Heart right ventricle (tissue), 16 donors: ENCODE measurements at regions not wholly inside any gene's neighbourhood (a gene's known extent, or its start where the extent isn't known, plus 50 kb on each side); places are given as distances from the start of the nearest gene placed in this dataset.

ENCODE experiments used
- ATAC-seq, 8 donors: fragments of 200-7000 bp; cut with Tn5 transposase; one replicate each; pipeline ENCODE4 v1.9.1; 2020; ENCODE audit warnings: mild to moderate bottlenecking in 8 of 8, moderate library complexity in 8 of 8, moderate number of reproducible peaks in 1 of 8
- DNase-seq, 2 donors: peaks; one replicate each; pipeline ENCODE4 v3.0.0-alpha.2; 2020
- H3K27ac ChIP-seq, 10 donors: fragments of 200-600 bp; sonication (generic) in 2 of 10; one replicate each; pipeline versions ENCODE4 v1.5.0 to v1.8.0; 2020 to 2022; ENCODE audit warnings: mild to moderate bottlenecking in 3 of 10
- H3K27me3 ChIP-seq, 7 donors: fragments of 200-600 bp; one replicate each; pipeline ENCODE4 v1.8.0; 2021 to 2022; ENCODE audit warnings: mild to moderate bottlenecking in 2 of 7
- H3K36me3 ChIP-seq, 9 donors: fragments of 200-600 bp; sonication (generic) in 1 of 9; one replicate each; pipeline versions ENCODE4 v1.5.0 to v1.8.0; 2020 to 2022; ENCODE audit warnings: mild to moderate bottlenecking in 2 of 9
- H3K4me1 ChIP-seq, 9 donors: fragments of 200-600 bp; sonication (generic) in 1 of 9; one replicate each; pipeline versions ENCODE4 v1.5.0 to v1.8.0; 2020 to 2022; ENCODE audit warnings: mild to moderate bottlenecking in 4 of 9
- H3K4me3 ChIP-seq, 10 donors: fragments of 200-600 bp; sonication (generic) in 2 of 10; one replicate each; pipeline versions ENCODE4 v1.5.0 to v1.8.0; 2020 to 2022; ENCODE audit warnings: mild to moderate bottlenecking in 7 of 10, moderate library complexity in 2 of 10
- H3K9me3 ChIP-seq, 11 donors: fragments of 200-600 bp in 10 of 11; sonication (generic) in 2 of 11; one replicate each; pipeline versions ENCODE4 v1.5.0 to v1.8.0; 2013 to 2022; ENCODE audit warnings: mild to moderate bottlenecking in 2 of 11, control low read depth in 1 of 11, moderate library complexity in 1 of 11
- CTCF ChIP-seq, 9 donors: fragments of 200-600 bp; sonication (generic) in 2 of 9; IDR thresholded peaks; one replicate each; pipeline versions ENCODE4 v1.5.0 to v1.8.0; 2021 to 2022; ENCODE audit warnings: antibody characterized with exemption in 9 of 9, mild to moderate bottlenecking in 5 of 9, moderate library complexity in 1 of 9
- WGBS, 2 donors: extraction: QIAGEN DNeasy Blood & Tissue Kit; methylation state at CpG; one replicate each; pipeline ENCODE4 v1.1.7; 2013; ENCODE audit warnings: inconsistent platforms in 1 of 2; 5-methylcytosine and 5-hydroxymethylcytosine counted together
- intact Hi-C, 10 donors: fragments of 100-400 bp; cut with DNase I; formaldehyde crosslinking; loops; one replicate each; pipeline versions ENCODE4 v1.11.1 to v1.14.2; 2022
- donor health status: Arrhythmogenic right ventricular cardiomyopathy.
- donor health status: ischemic (EF 13 %, LVEDD 7.1; RV severe dilation, severe dysfunction).
- donor health status: healthy with polysubstance abuse.
- donor health status: DM: no; HTN: yes; CAD: no.
- donor health status: DM: no; HTN: no; CAD: no.
- donor health status: ischemic (EF 25% LVEDD 6.9; RV normal size, moderate dysfunction).
- donor health status: ischemic (EF 25% LVEDD 5.7; RV mildly dilated, moderate dysfunction).
- donor health status: healthy.
- donor health status: DM: yes; HTN: yes; CAD: no.
- donor health status: Ischemic cardiomyopathy.
- donor health status: ischemic (EF 35%, LVEDD 5.7; RV mildly dilated, moderate dysfunction).
- donor health status: nonischemic (EF 11% LVEDD 7.7; RV severe dilation, severe dysfunction).
- donor health status: DM: yes; HTN: yes; CAD: no.
- donor health status: PGD.
- donor health status: ischemic (EF 29% LVEDD 5.4; RV normal size, mild dysfunction).
- donor health status: nonischemic (EF 23%, LVEDD 6.1; RV moderate dilation, normal function).

- no peaks in the 10 kb centered on the region for H3K4me1 ChIP-seq
- TF ChIP-seq CTCF (IDR thresholded peaks at IDR 0.05) = no peak
- WGBS, 2 donors = 71 to 77% methylated on average over 7 of the region's 7 CpGs
Observed at GRCh38 chrX:25548811-25549210, 533.0 kb upstream of the ARX start.

GRCh38 chrX:25555521-25555920, 539.8 kb upstream of the ARX start:
- H3K36me3 ChIP-seq = no peaks in the 10 kb centered on the region
- no peaks in the 10 kb centered on the region for H3K27me3 ChIP-seq
- H3K27ac ChIP-seq = no peak overlapping the region
- intact Hi-C loops = no loop called here
- H3K4me1 ChIP-seq = no peaks in the 10 kb centered on the region
- H3K4me3 ChIP-seq = no peak overlapping the region
- DNase-seq (no peak), ATAC-seq (no peak)
- WGBS, 2 donors = 84 to 89% methylated on average over 4 of the region's 4 CpGs
- no peak for TF ChIP-seq CTCF (IDR thresholded peaks at IDR 0.05)
- H3K9me3 ChIP-seq = no peaks in the 10 kb centered on the region

More at GRCh38 chrX:25548811-25549210, 533.0 kb upstream of the ARX start:
- no peaks in the 10 kb centered on the region for H3K36me3 ChIP-seq
- no peaks in the 10 kb centered on the region for H3K9me3 ChIP-seq
- no peaks in the 10 kb centered on the region for H3K27me3 ChIP-seq
- H3K4me3 ChIP-seq = no peak overlapping the region
- DNase-seq = no peak
- ATAC-seq = no peak
- intact Hi-C loops = no loop called here
- no peak overlapping the region for H3K27ac ChIP-seq

GRCh38 chrX:25558137-25558536, 542.4 kb upstream of the ARX start:
- Histone ChIP-seq H3K9me3 (no peaks in the 10 kb centered on the region), H3K27me3 (no peaks in the 10 kb centered on the region), H3K4me1 (no peaks in the 10 kb centered on the region), H3K36me3 (no peaks in the 10 kb centered on the region), H3K4me3 (no peak overlapping the region), H3K27ac (no peak overlapping the region)
- DNase-seq (no peak), ATAC-seq (no peak)
- 80 to 83% methylated on average over 2 of the region's 2 CpGs for WGBS, 2 donors
- intact Hi-C loops = no loop called here
- no peak for TF ChIP-seq CTCF (IDR thresholded peaks at IDR 0.05)

GRCh38 chrX:25561190-25561589, 545.4 kb upstream of the ARX start:
- Histone ChIP-seq H3K27me3 (no peaks in the 10 kb centered on the region), H3K27ac (no peak overlapping the region), H3K4me1 (no peaks in the 10 kb centered on the region), H3K36me3 (no peaks in the 10 kb centered on the region), H3K4me3 (no peak overlapping the region), H3K9me3 (no peaks in the 10 kb centered on the region)
- DNase-seq = no peak
- intact Hi-C loops = no loop called here
- ATAC-seq = no peak
- 55% methylated on average over 1 of the region's 1 CpG for WGBS, 2 donors
- TF ChIP-seq CTCF (IDR thresholded peaks at IDR 0.05) = no peak

- no peak for TF ChIP-seq CTCF (IDR thresholded peaks at IDR 0.05)
- Histone ChIP-seq H3K4me3 (no peak overlapping the region), H3K36me3 (no peaks in the 10 kb centered on the region), H3K4me1 (no peaks in the 10 kb centered on the region), H3K27me3 (no peaks in the 10 kb centered on the region), H3K27ac (no peak overlapping the region), H3K9me3 (no peaks in the 10 kb centered on the region)
- ATAC-seq (no peak), DNase-seq (no peak)
- intact Hi-C loops = no loop called here
Observed at GRCh38 chrX:25573631-25574030, 557.9 kb upstream of the ARX start.
